Stomach (tissue), 4 donors: ENCODE measurements at regions not wholly inside any gene's neighbourhood (a gene's known extent, or its start where the extent isn't known, plus 50 kb on each side); places are given as distances from the start of the nearest gene placed in this dataset.
"Not testable (repeated sequence)": the region's sequence is repeated elsewhere in the genome, so short reads cannot be mapped to it uniquely, and the experiment has no call there.

Experiments
- POLR2A ChIP-seq, 4 donors: fragments of 450-650 bp; IDR thresholded peaks; one replicate each; pipeline ENCODE4 v1.6.1; 2016; ENCODE audit warnings: antibody characterized with exemption in 4 of 4, control low read depth in 2 of 4, mild to moderate bottlenecking in 1 of 4, moderate library complexity in 1 of 4
- POLR2AphosphoS5 ChIP-seq, 3 donors: sonication (generic); formaldehyde crosslinking; IDR thresholded peaks; one replicate each; pipeline ENCODE4 v1.6.1; 2016; ENCODE audit warnings: antibody characterized with exemption in 3 of 3
- TF ChIP-seq, protein P1 (sequence below), 7 experiments: fragments of 450-650 bp in 4 of 7; fragments of 200-600 bp in 3 of 7; sonication (generic) in 3 of 7; IDR thresholded peaks; one replicate each; pipeline ENCODE4 v1.5.1; 2016 to 2019; ENCODE audit warnings: antibody characterized with exemption in 7 of 7, control low read depth in 2 of 7, mild to moderate bottlenecking in 1 of 7

DNA sequence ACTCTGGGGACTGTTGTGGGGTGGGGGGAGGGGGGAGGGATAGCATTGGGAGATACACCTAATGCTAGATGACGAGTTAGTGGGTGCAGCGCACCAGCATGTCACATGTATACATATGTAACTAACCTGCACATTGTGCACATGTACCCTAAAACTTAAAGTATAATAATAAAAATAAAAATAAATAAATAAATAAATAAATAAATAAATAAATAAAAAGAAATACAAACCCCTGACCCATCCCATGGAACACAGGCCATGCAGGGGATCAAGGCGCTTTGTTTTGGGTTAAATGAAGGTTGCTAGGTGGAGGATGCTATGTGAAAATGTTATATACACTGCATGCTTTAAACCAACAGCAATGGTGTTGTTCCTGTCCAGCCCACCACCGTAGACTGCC is 184.7 kb downstream of the C6orf118 start:
- not testable (repeated sequence) for TF ChIP-seq POLR2A, POLR2AphosphoS5 (IDR thresholded peaks at IDR 0.05)
- TF ChIP-seq, protein P1, sequence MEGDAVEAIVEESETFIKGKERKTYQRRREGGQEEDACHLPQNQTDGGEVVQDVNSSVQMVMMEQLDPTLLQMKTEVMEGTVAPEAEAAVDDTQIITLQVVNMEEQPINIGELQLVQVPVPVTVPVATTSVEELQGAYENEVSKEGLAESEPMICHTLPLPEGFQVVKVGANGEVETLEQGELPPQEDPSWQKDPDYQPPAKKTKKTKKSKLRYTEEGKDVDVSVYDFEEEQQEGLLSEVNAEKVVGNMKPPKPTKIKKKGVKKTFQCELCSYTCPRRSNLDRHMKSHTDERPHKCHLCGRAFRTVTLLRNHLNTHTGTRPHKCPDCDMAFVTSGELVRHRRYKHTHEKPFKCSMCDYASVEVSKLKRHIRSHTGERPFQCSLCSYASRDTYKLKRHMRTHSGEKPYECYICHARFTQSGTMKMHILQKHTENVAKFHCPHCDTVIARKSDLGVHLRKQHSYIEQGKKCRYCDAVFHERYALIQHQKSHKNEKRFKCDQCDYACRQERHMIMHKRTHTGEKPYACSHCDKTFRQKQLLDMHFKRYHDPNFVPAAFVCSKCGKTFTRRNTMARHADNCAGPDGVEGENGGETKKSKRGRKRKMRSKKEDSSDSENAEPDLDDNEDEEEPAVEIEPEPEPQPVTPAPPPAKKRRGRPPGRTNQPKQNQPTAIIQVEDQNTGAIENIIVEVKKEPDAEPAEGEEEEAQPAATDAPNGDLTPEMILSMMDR (IDR thresholded peaks at IDR 0.05) = not testable (repeated sequence)
